SK-N-SH (cell line): ENCODE measurements at regions not wholly inside any gene's neighbourhood (a gene's known extent, or its start where the extent isn't known, plus 50 kb on each side); places are given as distances from the start of the nearest gene placed in this dataset.
A peak's percentile ranks its signal among the peaks of the same experiment; 100 is the strongest.

Experiments
- CTCF ChIA-PET: fragments of 300-600, 350-600 bp; formaldehyde crosslinking; extraction: SDS; loops from one replicate; lab custom pipeline; 2021; lab: Yijun Ruan, JAX
- POLR2A ChIA-PET: fragments of 350-600 bp; sonication (Branson Sonifier 250); formaldehyde crosslinking; extraction: SDS; loops from one replicate; lab custom pipeline; 2020; ENCODE audit warnings: antibody characterized with exemption, inconsistent platforms; lab: Yijun Ruan, JAX
- DNase-seq: peaks from one replicate; pipeline ENCODE4 v3.0.0; 2012
- H2AFZ ChIP-seq: fragments of 200-600 bp; sonication (generic); 2 replicates; pipeline ENCODE4 v1.8.1; 2016; ENCODE audit warnings: antibody characterized with exemption, mild to moderate bottlenecking, low read depth
- H3F3A ChIP-seq: fragments of 200-600 bp; sonication (generic); replicated peaks from 2 replicates; pipeline ENCODE3; 2016; ENCODE audit warnings: antibody characterized with exemption, mild to moderate bottlenecking; ENCODE audit not compliant: insufficient read depth
- H3K27ac ChIP-seq, 2 experiments: fragments of 200-500 bp in 1 of 2; fragments of 200-600 bp in 1 of 2; sonication (Bioruptor generic) in 1 of 2; sonication (generic), shearing (Covaris generic) in 1 of 2; 2 replicates each; pipeline versions ENCODE4 v1.5.1 to v1.6.1; 2014 to 2016; ENCODE audit warnings: low read depth in 2 of 2, inconsistent platforms in 1 of 2, low read length in 1 of 2, mild to moderate bottlenecking in 1 of 2, mixed read lengths in 1 of 2
- H3K27me3 ChIP-seq: fragments of 200-600 bp; sonication (generic), shearing (Covaris generic); 2 replicates; pipeline ENCODE4 v1.6.1; 2016; ENCODE audit warnings: mixed run types; ENCODE audit not compliant: insufficient read depth
- H3K36me3 ChIP-seq, 2 experiments: fragments of 200-500 bp in 1 of 2; fragments of 200-600 bp in 1 of 2; sonication (Bioruptor generic) in 1 of 2; sonication (generic) in 1 of 2; replicated peaks in 1 of 2; 2 replicates each; pipeline versions ENCODE3 to v1.5.1; 2014 to 2016; ENCODE audit warnings: low read length in 1 of 2, mild to moderate bottlenecking in 1 of 2; ENCODE audit not compliant: insufficient read depth in 2 of 2, control insufficient read depth in 1 of 2
- H3K4me1 ChIP-seq, 2 experiments: fragments of 200-500 bp in 1 of 2; fragments of 200-600 bp in 1 of 2; sonication (Bioruptor generic) in 1 of 2; sonication (generic), shearing (Covaris generic) in 1 of 2; 2 replicates each; pipeline versions ENCODE4 v1.5.1 to v1.6.1; 2014 to 2016; ENCODE audit warnings: low read depth in 1 of 2, low read length in 1 of 2, mixed run types in 1 of 2; ENCODE audit not compliant: insufficient read depth in 2 of 2, control insufficient read depth in 1 of 2
- H3K4me2 ChIP-seq: fragments of 200-600 bp; sonication (generic), shearing (Covaris generic); 2 replicates; pipeline ENCODE4 v1.6.1; 2017; ENCODE audit warnings: mixed run types
- H3K4me3 ChIP-seq, 2 experiments: fragments of 200-500 bp in 1 of 2; fragments of 200-600 bp in 1 of 2; sonication (Bioruptor generic) in 1 of 2; sonication (generic), shearing (Covaris generic) in 1 of 2; 2 replicates each; pipeline versions ENCODE4 v1.5.1 to v1.8.1; 2014 to 2016; ENCODE audit warnings: low read depth in 2 of 2, inconsistent platforms in 1 of 2, low read length in 1 of 2, mild to moderate bottlenecking in 1 of 2, mixed read lengths in 1 of 2, moderate library complexity in 1 of 2
- H3K79me2 ChIP-seq: fragments of 200-600 bp; sonication (generic); 2 replicates; pipeline ENCODE4 v1.8.1; 2017; ENCODE audit warnings: mild to moderate bottlenecking; ENCODE audit not compliant: insufficient read depth
- H3K9ac ChIP-seq: fragments of 200-600 bp; sonication (generic); 2 replicates; pipeline ENCODE4 v1.6.1; 2017; ENCODE audit warnings: mixed run types
- H3K9me2 ChIP-seq: fragments of 200-600 bp; sonication (generic); 2 replicates; pipeline ENCODE4 v1.6.1; 2017; ENCODE audit warnings: mixed run types
- H3K9me3 ChIP-seq: fragments of 200-600 bp; sonication (generic); 2 replicates; pipeline ENCODE4 v1.6.1; 2017; ENCODE audit warnings: mixed run types, mild to moderate bottlenecking, moderate library complexity
- H4K20me1 ChIP-seq: fragments of 200-600 bp; sonication (generic); 2 replicates; pipeline ENCODE4 v1.6.1; 2017; ENCODE audit warnings: mild to moderate bottlenecking, mixed run types; ENCODE audit not compliant: insufficient read depth
- CTCF ChIP-seq: fragments of 200-600 bp; sonication (generic); IDR thresholded peaks from 2 replicates; pipeline ENCODE4 v1.6.1; 2017; ENCODE audit warnings: antibody characterized with exemption, mild to moderate bottlenecking, moderate library complexity
- EP300 ChIP-seq, 2 experiments: IDR thresholded peaks; 2 replicates each; pipeline versions ENCODE4 v1.4.0 to v1.6.1; 2012; ENCODE audit warnings: borderline replicate concordance in 1 of 2, low read depth in 1 of 2, low read length in 1 of 2
- EZH2phosphoT487 ChIP-seq: fragments of 200-600 bp; sonication (generic); IDR thresholded peaks from 2 replicates; pipeline ENCODE4 v1.6.1; 2017; ENCODE audit warnings: low read depth, mixed run types, mild to moderate bottlenecking, antibody characterized with exemption, moderate library complexity, borderline replicate concordance
- FOSL2 ChIP-seq: IDR thresholded peaks from 2 replicates; pipeline ENCODE4 v1.4.0; 2012; ENCODE audit warnings: low read depth, mild to moderate bottlenecking, moderate library complexity, borderline replicate concordance
- GATA2 ChIP-seq: sonication (generic); formaldehyde crosslinking; IDR thresholded peaks from 2 replicates; pipeline ENCODE4 v1.5.0; 2020; ENCODE audit warnings: mild to moderate bottlenecking, missing genetic modification reagents
- IRF3 ChIP-seq: fragments of 150-350 bp; IDR thresholded peaks from 2 replicates; pipeline ENCODE4 v1.6.1; 2016; ENCODE audit warnings: mild to moderate bottlenecking, low read depth, low read length
- MAX ChIP-seq: IDR thresholded peaks from 2 replicates; pipeline ENCODE4 v1.4.0; 2012; ENCODE audit warnings: low read depth
- MEF2A ChIP-seq: IDR thresholded peaks from 2 replicates; pipeline ENCODE4 v1.4.0; 2012; ENCODE audit warnings: low read depth, borderline replicate concordance
- MXI1 ChIP-seq: IDR thresholded peaks from 2 replicates; pipeline ENCODE4 v1.6.1; 2012; ENCODE audit warnings: mild to moderate bottlenecking, low read depth, low read length, improper control_type of control experiment
- NFIC ChIP-seq: IDR thresholded peaks from 2 replicates; pipeline ENCODE4 v1.4.0; 2012; ENCODE audit warnings: borderline replicate concordance
- NRF1 ChIP-seq: IDR thresholded peaks from 2 replicates; pipeline ENCODE4 v1.6.1; 2012; ENCODE audit warnings: low read depth, mild to moderate bottlenecking, low read length
- POLR2AphosphoS5 ChIP-seq: IDR thresholded peaks from 2 replicates; pipeline ENCODE4 v1.6.1; 2012; ENCODE audit warnings: low read depth, low read length
- RCOR1 ChIP-seq: fragments of 150-350 bp; IDR thresholded peaks from 2 replicates; pipeline ENCODE4 v1.6.1; 2017; ENCODE audit warnings: antibody characterized with exemption, low read length
- REST ChIP-seq: IDR thresholded peaks from 2 replicates; pipeline ENCODE4 v1.6.1; 2012; ENCODE audit warnings: mild to moderate bottlenecking, low read depth, low read length, moderate library complexity
- RXRA ChIP-seq: IDR thresholded peaks from 2 replicates; pipeline ENCODE4 v1.4.0; 2012; ENCODE audit warnings: low read depth, mild to moderate bottlenecking, borderline replicate concordance
- SMC3 ChIP-seq: IDR thresholded peaks from 2 replicates; pipeline ENCODE4 v1.6.1; 2012; ENCODE audit warnings: low read depth, low read length, improper control_type of control experiment
- TAF1 ChIP-seq: IDR thresholded peaks from 2 replicates; pipeline ENCODE4 v1.6.1; 2012; ENCODE audit warnings: low read depth, mild to moderate bottlenecking, low read length, moderate library complexity, borderline replicate concordance
- TCF12 ChIP-seq: IDR thresholded peaks from 2 replicates; pipeline ENCODE4 v1.4.0; 2012
- TEAD4 ChIP-seq: IDR thresholded peaks from 2 replicates; pipeline ENCODE4 v1.4.0; 2012; ENCODE audit warnings: mild to moderate bottlenecking, borderline replicate concordance; ENCODE audit not compliant: insufficient read depth
- WGBS: methylation state at CpG from one replicate; pipeline ENCODE4 v1.1.6; 2017; ENCODE audit warnings: low lambda C conversion rate; 5-methylcytosine and 5-hydroxymethylcytosine counted together
- TF ChIP-seq, protein P1 (sequence below): IDR thresholded peaks from 2 replicates; pipeline ENCODE4 v1.4.0; 2012; ENCODE audit warnings: low read depth, borderline replicate concordance
- TF ChIP-seq, protein P2 (sequence below): IDR thresholded peaks from 2 replicates; pipeline ENCODE4; 2012

DNA sequence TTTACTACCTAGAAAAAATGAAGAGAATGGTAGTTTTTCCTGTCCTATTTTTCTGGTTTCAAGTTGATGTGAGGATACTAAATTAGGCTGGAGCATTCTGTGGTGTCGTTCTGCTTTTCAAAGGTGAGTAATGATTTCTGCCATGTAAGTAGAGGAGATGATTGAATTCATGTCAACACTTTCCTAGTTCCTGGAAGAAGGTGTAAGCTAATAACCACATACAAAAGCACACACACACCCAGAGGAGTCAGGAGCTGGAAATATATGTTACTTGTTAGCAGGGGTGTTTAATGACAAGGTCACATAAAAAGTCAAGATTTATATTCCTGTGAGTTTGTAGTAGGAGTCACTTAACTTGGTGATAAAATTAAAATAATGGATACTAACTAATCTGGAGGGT lies 172.1 kb downstream of the TMX3 start (continued):
- TF ChIP-seq CTCF = no peak
- TF ChIP-seq, protein P1, sequence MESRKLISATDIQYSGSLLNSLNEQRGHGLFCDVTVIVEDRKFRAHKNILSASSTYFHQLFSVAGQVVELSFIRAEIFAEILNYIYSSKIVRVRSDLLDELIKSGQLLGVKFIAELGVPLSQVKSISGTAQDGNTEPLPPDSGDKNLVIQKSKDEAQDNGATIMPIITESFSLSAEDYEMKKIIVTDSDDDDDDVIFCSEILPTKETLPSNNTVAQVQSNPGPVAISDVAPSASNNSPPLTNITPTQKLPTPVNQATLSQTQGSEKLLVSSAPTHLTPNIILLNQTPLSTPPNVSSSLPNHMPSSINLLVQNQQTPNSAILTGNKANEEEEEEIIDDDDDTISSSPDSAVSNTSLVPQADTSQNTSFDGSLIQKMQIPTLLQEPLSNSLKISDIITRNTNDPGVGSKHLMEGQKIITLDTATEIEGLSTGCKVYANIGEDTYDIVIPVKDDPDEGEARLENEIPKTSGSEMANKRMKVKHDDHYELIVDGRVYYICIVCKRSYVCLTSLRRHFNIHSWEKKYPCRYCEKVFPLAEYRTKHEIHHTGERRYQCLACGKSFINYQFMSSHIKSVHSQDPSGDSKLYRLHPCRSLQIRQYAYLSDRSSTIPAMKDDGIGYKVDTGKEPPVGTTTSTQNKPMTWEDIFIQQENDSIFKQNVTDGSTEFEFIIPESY = no peak
- no peak for TF ChIP-seq MXI1
- no peak for TF ChIP-seq NFIC
- no peak for TF ChIP-seq IRF3
- TF ChIP-seq NRF1 = no peak

- H2AFZ ChIP-seq = no peak overlapping the region; the same call in 1 of the 2 replicates
- H3K4me2 ChIP-seq = no peak overlapping the region
- no peaks in the 10 kb centered on the region for H3K27me3 ChIP-seq
- no peaks in the 10 kb centered on the region for H3F3A ChIP-seq
- H3K4me3 ChIP-seq = no peak overlapping the region
- H4K20me1 ChIP-seq = no peaks in the 10 kb centered on the region
- no peak for TF ChIP-seq MEF2A
- TF ChIP-seq RXRA = no peak
- TF ChIP-seq EP300 (IDR thresholded peaks at IDR 0.05; ENCODE audit: borderline replicate concordance in 1 of 2, low read depth in 1 of 2, low read length in 1 of 2) = peak in 1 of 2 experiments; percentile 37; a peak in 1 of 4 replicates
- TF ChIP-seq SMC3 = no peak
- TF ChIP-seq RCOR1 = peak; percentile 87
- TF ChIP-seq TAF1 = no peak
- no peak for TF ChIP-seq GATA2 (CRISPR knock-in tag)
- peak; percentile 19; the same call in 1 of the 2 replicates for TF ChIP-seq POLR2AphosphoS5
- TF ChIP-seq NFIC = 0 out of 2 replicates have a peak, but pooled peaks have one; percentile 13
- no peak for TF ChIP-seq EZH2phosphoT487
- peak; percentile 89 for TF ChIP-seq TCF12
- no peak for TF ChIP-seq TEAD4
- TF ChIP-seq FOSL2 = no peak
- no peak for TF ChIP-seq MAX
- TF ChIP-seq REST = no peak
- TF ChIP-seq, protein P2, sequence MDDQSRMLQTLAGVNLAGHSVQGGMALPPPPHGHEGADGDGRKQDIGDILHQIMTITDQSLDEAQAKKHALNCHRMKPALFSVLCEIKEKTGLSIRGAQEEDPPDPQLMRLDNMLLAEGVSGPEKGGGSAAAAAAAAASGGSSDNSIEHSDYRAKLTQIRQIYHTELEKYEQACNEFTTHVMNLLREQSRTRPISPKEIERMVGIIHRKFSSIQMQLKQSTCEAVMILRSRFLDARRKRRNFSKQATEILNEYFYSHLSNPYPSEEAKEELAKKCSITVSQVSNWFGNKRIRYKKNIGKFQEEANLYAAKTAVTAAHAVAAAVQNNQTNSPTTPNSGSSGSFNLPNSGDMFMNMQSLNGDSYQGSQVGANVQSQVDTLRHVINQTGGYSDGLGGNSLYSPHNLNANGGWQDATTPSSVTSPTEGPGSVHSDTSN = peak; percentile 63
- H3K4me1 ChIP-seq = peaks cover 0 to 2% of the 10 kb centered on the region in 2 experiments; a peak in 2 of 4 replicates
- no peak overlapping the region; a peak in 1 of 4 replicates for H3K27ac ChIP-seq
- H3K9me3 ChIP-seq = no peaks in the 10 kb centered on the region
- H3K9me2 ChIP-seq = no peaks in the 10 kb centered on the region
- CTCF ChIA-PET = interaction anchor here (1.3 kb wide), 1 partner anchor 10 kb away, joined by 3 read pairs; no protein-coding TSS in a partner anchor
- 22% methylated on average over 2 of the region's 2 CpGs for WGBS
- H3K79me2 ChIP-seq = no peaks in the 10 kb centered on the region
- DNase-seq = peak; percentile 19
- no peak overlapping the region for H3K9ac ChIP-seq
- POLR2A ChIA-PET = no interaction called here
- H3K36me3 ChIP-seq = no peaks in the 10 kb centered on the region
These were observed 181.3 kb downstream of the TMX3 start for GRCh38 chr18:68533641-68534040.
